Activated CD8-positive, alpha-beta memory T cell treated with anti-CD3 and anti-CD28 coated beads for 4 hours (primary cell): ENCODE measurements at regions not wholly inside any gene's neighbourhood (a gene's known extent, or its start where the extent isn't known, plus 50 kb on each side); places are given as distances from the start of the nearest gene placed in this dataset.
"Not testable (repeated sequence)": the region's sequence is repeated elsewhere in the genome, so short reads cannot be mapped to it uniquely, and the experiment has no call there.

ENCODE experiments used
- DNase-seq, 2 donors: peaks; one replicate each; pipeline ENCODE4 v3.0.0-alpha.2; 2020; ENCODE audit warnings: low read depth in 2 of 2

GRCh38 chr7:113030489-113030888 lies 56.1 kb downstream of the GPR85 start:
- DNase-seq = no peak

GRCh38 chr7:113026941-113027340 lies 59.7 kb downstream of the GPR85 start:
- DNase-seq = no peak

- DNase-seq = not testable (repeated sequence)
Observed at GRCh38 chr7:113017144-113017857, 69.3 kb downstream of the GPR85 start.

GRCh38 chr7:113015034-113015645 lies 71.5 kb downstream of the GPR85 start:
- DNase-seq = no peak

GRCh38 chr7:113013761-113014449 lies 72.7 kb downstream of the GPR85 start:
- DNase-seq = no peak

- DNase-seq = not testable (repeated sequence)
Observed at GRCh38 chr7:113012862-113013261, 73.8 kb downstream of the GPR85 start.

GRCh38 chr7:113010377-113010776 lies 76.2 kb downstream of the GPR85 start:
- no peak for DNase-seq

GRCh38 chr7:113008755-113009154 lies 77.9 kb downstream of the GPR85 start:
- no peak for DNase-seq

GRCh38 chr7:113004726-113005454 lies 81.7 kb downstream of the GPR85 start:
- no peak for DNase-seq

- no peak for DNase-seq
Observed at GRCh38 chr7:113000316-113001020, 86.2 kb downstream of the GPR85 start.

- no peak for DNase-seq
Observed at GRCh38 chr7:112997831-112998230, 88.8 kb downstream of the GPR85 start.

- no peak for DNase-seq
Observed at GRCh38 chr7:112996331-112996871, 90.2 kb downstream of the GPR85 start.

- DNase-seq = no peak
Observed at GRCh38 chr7:112995059-112995824, 91.4 kb downstream of the GPR85 start.

GRCh38 chr7:112994656-112995055 lies 92.0 kb downstream of the GPR85 start:
- DNase-seq = no peak

GRCh38 chr7:112990624-112991023 lies 96.0 kb downstream of the GPR85 start:
- no peak for DNase-seq

GRCh38 chr7:112989531-112989930 lies 97.1 kb downstream of the GPR85 start:
- no peak for DNase-seq

- no peak for DNase-seq
Observed at GRCh38 chr7:112987171-112987570, 99.5 kb downstream of the GPR85 start.

- no peak for DNase-seq
Observed at GRCh38 chr7:112986256-112987031, 100.2 kb downstream of the GPR85 start.

- DNase-seq = no peak
Observed at GRCh38 chr7:112985377-112985987, 101.1 kb downstream of the GPR85 start.
